OCI-LY1 (cell line): ENCODE measurements at regions not wholly inside any gene's neighbourhood (a gene's known extent, or its start where the extent isn't known, plus 50 kb on each side); places are given as distances from the start of the nearest gene placed in this dataset.

Experiments
- CTCF ChIP-seq: fragments of 200-600 bp; sonication (generic), shearing (Covaris generic); IDR thresholded peaks from 2 replicates; pipeline ENCODE4 v1.5.1; 2017; ENCODE audit warnings: mild to moderate bottlenecking, antibody characterized with exemption, low read length, moderate library complexity, mixed read lengths
- EZH2 ChIP-seq: fragments of 200-600 bp; sonication (generic), shearing (Covaris generic); IDR thresholded peaks from 2 replicates; pipeline ENCODE4 v1.8.0; 2017; ENCODE audit warnings: borderline replicate concordance, mixed run types, mild to moderate bottlenecking, antibody characterized with exemption, low read length, moderate library complexity, mixed read lengths

- TF ChIP-seq CTCF (no peak), EZH2 (no peak)
Observed at GRCh38 chrX:22690116-22690515, 309.6 kb upstream of the DDX53 start.
